Activated T-cell treated with anti-CD3 and anti-CD28 coated beads, Interleukin-2, amount 50 U/mL, for 24 hours (primary cell): ENCODE measurements at regions not wholly inside any gene's neighbourhood (a gene's known extent, or its start where the extent isn't known, plus 50 kb on each side); places are given as distances from the start of the nearest gene placed in this dataset.

ENCODE experiments used
- DNase-seq: peaks from one replicate; pipeline ENCODE4 v3.0.0-alpha.2; 2020
- H3K27ac Mint-ChIP-seq: 2 replicates; pipeline ENCODE4 v1.8.0; 2020; ENCODE audit warnings: mild to moderate bottlenecking, mixed read lengths
- H3K27me3 Mint-ChIP-seq: 2 replicates; pipeline ENCODE4 v1.8.0; 2020; ENCODE audit warnings: mixed read lengths
- H3K36me3 Mint-ChIP-seq: 2 replicates; pipeline ENCODE4 v1.8.0; 2020; ENCODE audit warnings: low read depth, mixed read lengths
- H3K4me1 Mint-ChIP-seq: 2 replicates; pipeline ENCODE4 v1.8.0; 2020; ENCODE audit warnings: low read depth, mixed read lengths
- H3K4me3 Mint-ChIP-seq: 2 replicates; pipeline ENCODE4 v1.8.0; 2020; ENCODE audit warnings: mild to moderate bottlenecking, moderate library complexity, mixed read lengths
- H3K9me3 Mint-ChIP-seq: 2 replicates; pipeline ENCODE4 v1.8.0; 2020; ENCODE audit warnings: mixed read lengths

DNA sequence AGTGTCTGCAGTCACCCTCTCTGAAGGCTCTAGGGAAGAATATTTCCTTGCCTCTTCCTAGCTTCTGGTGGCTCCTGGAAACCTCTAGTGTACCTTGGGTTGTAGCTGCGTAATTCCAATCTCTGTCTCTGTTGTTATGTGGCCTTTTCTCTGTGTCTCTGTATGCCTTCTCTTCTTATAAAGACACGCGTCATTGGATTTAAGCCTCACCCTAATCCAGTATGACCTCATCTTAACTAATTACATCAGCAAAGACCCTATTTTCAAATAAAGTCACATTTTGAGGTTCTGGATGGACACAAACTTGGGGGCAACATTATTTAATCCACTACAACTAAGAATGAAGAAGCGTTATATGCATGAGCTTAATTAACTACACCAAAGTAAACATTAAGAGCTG is 111.4 kb upstream of the ZNF184 start:
- DNase-seq: no peak
- no peak overlapping the region for H3K27ac Mint-ChIP-seq
- peaks cover 3% of the 10 kb centered on the region for H3K4me1 Mint-ChIP-seq
- peaks cover 4% of the 10 kb centered on the region for H3K9me3 Mint-ChIP-seq
- H3K4me3 Mint-ChIP-seq: no peak overlapping the region
- H3K27me3 Mint-ChIP-seq: peaks cover 86% of the 10 kb centered on the region
- no peaks in the 10 kb centered on the region for H3K36me3 Mint-ChIP-seq

GRCh38 chr6:27582928-27583725 is 110.2 kb upstream of the ZNF184 start:
- peak; percentile 70 for DNase-seq
- Mint-ChIP-seq H3K4me3 (peak overlapping the region; percentile 38), H3K9me3 (peaks cover 4% of the 10 kb centered on the region), H3K27me3 (peaks cover 89% of the 10 kb centered on the region), H3K4me1 (peaks cover 3% of the 10 kb centered on the region), H3K27ac (peak overlapping the region; percentile 96), H3K36me3 (no peaks in the 10 kb centered on the region)

- no peak overlapping the region for H3K4me3 Mint-ChIP-seq
- H3K9me3 Mint-ChIP-seq: peaks cover 4% of the 10 kb centered on the region
- no peak for DNase-seq
- H3K36me3 Mint-ChIP-seq: no peaks in the 10 kb centered on the region
- peaks cover 3% of the 10 kb centered on the region for H3K4me1 Mint-ChIP-seq
- no peak overlapping the region for H3K27ac Mint-ChIP-seq
- H3K27me3 Mint-ChIP-seq: peaks cover 83% of the 10 kb centered on the region
These were observed 107.1 kb upstream of the ZNF184 start for GRCh38 chr6:27579973-27580372.

- H3K4me3 Mint-ChIP-seq: no peak overlapping the region
- no peaks in the 10 kb centered on the region for H3K36me3 Mint-ChIP-seq
- DNase-seq: no peak
- H3K27me3 Mint-ChIP-seq: peaks cover 80% of the 10 kb centered on the region
- H3K27ac Mint-ChIP-seq: no peak overlapping the region
- H3K4me1 Mint-ChIP-seq: no peaks in the 10 kb centered on the region
- peaks cover 4% of the 10 kb centered on the region for H3K9me3 Mint-ChIP-seq
These were observed 105.0 kb upstream of the ZNF184 start for GRCh38 chr6:27577922-27578321.

DNA sequence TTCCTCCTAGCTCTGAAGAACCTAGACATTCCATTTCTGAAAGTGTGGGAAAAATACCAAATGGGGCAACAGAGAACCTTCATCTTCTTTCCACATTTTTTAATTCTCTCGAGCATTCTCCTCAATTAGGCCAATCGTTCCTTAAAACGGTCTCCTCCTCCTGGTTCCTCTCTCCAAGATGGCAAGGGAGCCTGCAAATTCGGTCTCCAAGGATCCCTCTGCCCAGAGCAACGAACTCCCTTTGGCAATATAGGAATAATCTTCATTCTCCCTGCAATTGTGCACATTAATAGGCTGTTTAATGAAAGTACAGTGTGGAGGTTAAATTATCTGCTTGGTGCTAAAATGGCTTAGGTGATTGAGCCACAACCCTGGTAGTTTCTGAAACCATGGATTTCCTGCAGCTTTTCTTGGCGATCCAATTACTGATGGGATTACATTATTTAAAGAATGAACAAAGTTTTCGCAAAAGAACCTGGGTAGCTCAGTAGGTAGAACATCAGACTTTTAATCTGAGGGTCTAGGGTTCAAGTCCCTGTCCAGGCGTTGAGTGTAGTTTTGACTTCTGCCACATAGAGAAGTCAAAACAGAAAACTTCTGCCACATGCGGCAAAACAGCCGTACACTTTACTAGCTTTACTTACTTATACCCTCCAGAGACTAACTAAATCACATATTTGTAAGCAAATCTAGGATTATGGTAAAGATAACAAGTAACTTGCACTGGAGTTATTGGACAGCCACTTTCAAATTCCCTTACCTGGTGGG is 102.9 kb upstream of the ZNF184 start:
- Mint-ChIP-seq H3K27me3 (peaks cover 70% of the 10 kb centered on the region), H3K4me1 (no peaks in the 10 kb centered on the region), H3K4me3 (no peak overlapping the region), H3K36me3 (no peaks in the 10 kb centered on the region), H3K27ac (no peak overlapping the region), H3K9me3 (no peaks in the 10 kb centered on the region)
- no peak for DNase-seq

DNA sequence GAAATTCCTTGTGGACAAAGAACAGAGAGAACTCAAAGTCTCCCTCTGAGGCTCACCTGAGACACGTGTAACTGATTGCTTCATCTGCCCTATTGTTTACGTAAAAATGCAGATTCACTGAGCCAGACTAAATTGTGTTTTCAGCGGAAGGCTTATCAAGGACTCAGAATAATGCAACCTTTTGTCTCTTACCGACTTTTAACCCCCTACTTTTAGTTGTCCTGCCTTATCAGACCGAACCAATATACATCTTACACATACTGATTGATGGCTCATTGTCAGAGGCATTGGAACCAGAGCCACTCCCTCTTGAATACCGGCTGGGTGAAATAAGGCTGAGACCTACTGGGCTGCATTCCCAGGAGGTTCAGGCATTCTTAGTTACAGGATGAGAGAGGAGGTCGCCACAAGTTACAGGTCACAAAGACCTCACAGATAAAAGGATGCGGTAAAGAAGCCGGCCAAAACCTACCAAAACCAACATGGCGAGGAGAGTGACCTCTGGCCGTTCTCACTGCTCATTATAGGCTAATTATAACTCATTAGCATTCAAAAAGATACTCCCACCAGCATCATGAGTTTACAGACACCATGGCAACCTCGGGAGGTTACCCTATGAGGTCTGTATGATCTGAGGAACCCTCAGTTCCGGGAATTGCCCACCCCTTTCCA is 95.5 kb upstream of the ZNF184 start:
- Mint-ChIP-seq H3K27ac (no peak overlapping the region), H3K9me3 (no peaks in the 10 kb centered on the region), H3K27me3 (peaks cover 73% of the 10 kb centered on the region), H3K36me3 (no peaks in the 10 kb centered on the region), H3K4me1 (peaks cover 10% of the 10 kb centered on the region), H3K4me3 (no peak overlapping the region)
- no peak for DNase-seq

DNA sequence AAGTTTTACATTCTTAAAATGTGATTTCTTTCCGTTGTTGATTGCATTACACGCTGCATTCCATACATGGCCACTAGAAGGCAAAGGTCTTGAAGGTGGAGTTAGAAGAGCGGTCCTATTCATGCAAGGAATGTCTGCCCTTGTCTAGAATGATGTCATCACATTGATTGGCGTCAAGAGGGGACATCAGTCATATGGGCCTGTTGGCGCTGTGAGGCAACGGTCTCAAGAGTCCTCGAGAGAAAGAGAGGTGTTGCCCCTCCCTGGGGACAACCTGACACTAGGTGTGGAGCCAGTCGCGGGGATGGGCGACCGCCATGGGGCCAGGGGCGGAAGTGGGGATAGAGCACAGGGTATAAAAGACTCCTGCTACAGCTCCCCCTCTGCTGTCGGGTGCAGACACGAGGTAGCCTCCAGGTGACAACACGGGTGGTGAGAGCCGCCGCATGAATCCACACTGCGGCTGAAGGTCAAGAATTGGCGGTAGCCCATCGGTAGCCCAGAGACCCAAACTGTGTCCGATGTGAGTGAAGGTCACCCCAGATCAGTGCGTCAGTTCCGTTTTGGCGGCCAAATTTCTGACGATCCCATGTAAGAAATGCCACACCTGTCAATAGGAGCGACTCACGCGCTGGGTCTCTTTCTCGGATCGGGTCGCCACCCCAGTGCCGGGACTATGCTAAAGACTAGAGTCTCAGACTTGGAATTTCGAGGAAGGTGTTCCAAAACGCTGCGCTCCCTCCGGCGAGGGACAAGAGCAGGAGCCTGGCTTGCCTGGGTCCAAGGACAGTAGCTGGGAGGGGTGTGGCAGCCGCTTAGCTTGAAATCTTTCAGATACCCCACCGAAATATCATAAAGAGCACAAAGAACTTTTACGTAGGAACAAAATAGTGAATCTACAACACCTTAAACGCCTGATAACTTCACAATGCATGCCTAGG is 93.2 kb upstream of the ZNF184 start:
- no peak overlapping the region for H3K27ac Mint-ChIP-seq
- no peaks in the 10 kb centered on the region for H3K9me3 Mint-ChIP-seq
- peaks cover 81% of the 10 kb centered on the region for H3K27me3 Mint-ChIP-seq
- peak overlapping the region; percentile 25 for H3K4me3 Mint-ChIP-seq
- peaks cover 10% of the 10 kb centered on the region for H3K4me1 Mint-ChIP-seq
- DNase-seq: no peak
- no peaks in the 10 kb centered on the region for H3K36me3 Mint-ChIP-seq

DNA sequence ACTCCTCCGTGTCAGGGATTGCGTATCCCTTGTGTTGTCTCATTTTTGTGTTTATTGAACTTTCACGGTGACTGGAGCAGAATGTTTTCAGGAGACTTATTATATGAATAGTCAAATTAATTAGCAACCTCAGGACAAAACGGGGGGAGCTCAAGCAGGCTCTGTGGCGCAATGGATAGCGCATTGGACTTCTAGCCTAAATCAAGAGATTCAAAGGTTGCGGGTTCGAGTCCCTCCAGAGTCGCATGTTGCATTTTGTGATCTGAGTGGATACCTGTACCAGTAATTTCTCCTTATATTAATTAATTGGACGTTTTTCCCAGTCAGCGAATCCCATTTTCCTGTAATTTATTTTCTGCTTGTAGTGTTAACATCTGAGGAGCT is 89.1 kb upstream of the ZNF184 start:
- Mint-ChIP-seq H3K36me3 (no peaks in the 10 kb centered on the region), H3K4me3 (no peak overlapping the region), H3K9me3 (peaks cover 4% of the 10 kb centered on the region), H3K27me3 (peaks cover 90% of the 10 kb centered on the region), H3K4me1 (peaks cover 19% of the 10 kb centered on the region), H3K27ac (no peak overlapping the region)
- no peak for DNase-seq

GRCh38 chr6:27558028-27558724 is 85.3 kb upstream of the ZNF184 start:
- peaks cover 87% of the 10 kb centered on the region for H3K27me3 Mint-ChIP-seq
- H3K4me3 Mint-ChIP-seq: peak overlapping the region; percentile 55
- H3K27ac Mint-ChIP-seq: no peak overlapping the region
- no peak for DNase-seq
- H3K36me3 Mint-ChIP-seq: no peaks in the 10 kb centered on the region
- H3K9me3 Mint-ChIP-seq: peaks cover 12% of the 10 kb centered on the region
- peaks cover 17% of the 10 kb centered on the region for H3K4me1 Mint-ChIP-seq

- Mint-ChIP-seq H3K9me3 (peaks cover 12% of the 10 kb centered on the region), H3K27me3 (peaks cover 87% of the 10 kb centered on the region), H3K27ac (no peak overlapping the region), H3K36me3 (no peaks in the 10 kb centered on the region), H3K4me1 (peaks cover 20% of the 10 kb centered on the region), H3K4me3 (no peak overlapping the region)
- no peak for DNase-seq
These were observed 83.5 kb upstream of the ZNF184 start for GRCh38 chr6:27556406-27556805.

DNA sequence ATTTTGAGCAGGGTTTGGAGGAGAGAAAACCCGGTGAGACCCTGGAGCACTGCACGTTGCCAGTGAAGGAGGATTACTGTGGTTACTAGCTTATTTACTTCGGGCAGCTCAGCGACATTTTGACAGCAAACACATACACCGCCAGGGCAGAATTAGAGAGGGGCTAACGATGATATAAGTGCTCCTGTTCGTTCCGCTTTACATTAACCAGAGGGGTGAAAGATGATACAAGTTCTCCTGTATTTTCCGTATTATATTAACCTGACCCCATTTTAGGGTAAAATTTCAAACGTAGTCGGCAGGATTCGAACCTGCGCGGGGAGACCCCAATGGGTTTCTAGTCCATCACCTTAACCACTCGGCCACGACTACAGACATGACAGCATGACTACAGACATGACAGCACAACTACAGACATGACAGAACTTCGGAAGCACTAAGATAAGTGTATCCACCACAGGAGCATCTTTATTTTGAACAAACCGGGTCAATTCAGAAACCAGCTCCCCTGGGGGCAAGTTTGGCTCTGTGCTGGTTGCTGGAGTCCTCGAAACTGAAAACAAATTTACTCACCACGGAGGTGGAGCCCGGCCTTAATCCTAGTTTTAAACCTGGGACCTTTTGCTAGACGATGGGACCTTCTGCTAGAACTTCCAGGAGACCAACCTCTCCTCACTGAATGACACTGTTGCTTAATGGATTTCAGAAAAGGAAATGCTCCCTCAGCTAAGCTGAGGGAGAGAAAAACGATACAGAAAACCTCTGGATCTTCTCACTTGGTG is 80.4 kb upstream of the ZNF184 start:
- peak; percentile 51 for DNase-seq
- Mint-ChIP-seq H3K27me3 (peaks cover 90% of the 10 kb centered on the region), H3K4me3 (peak overlapping the region; percentile 47), H3K36me3 (no peaks in the 10 kb centered on the region), H3K4me1 (peaks cover 16% of the 10 kb centered on the region), H3K9me3 (peaks cover 16% of the 10 kb centered on the region), H3K27ac (peak overlapping the region; percentile 94)

- Mint-ChIP-seq H3K27ac (no peak overlapping the region), H3K4me3 (no peak overlapping the region), H3K9me3 (peaks cover 13% of the 10 kb centered on the region), H3K4me1 (peaks cover 14% of the 10 kb centered on the region), H3K27me3 (peaks cover 90% of the 10 kb centered on the region), H3K36me3 (no peaks in the 10 kb centered on the region)
- no peak for DNase-seq
These were observed 78.7 kb upstream of the ZNF184 start for GRCh38 chr6:27551607-27552006.

DNA sequence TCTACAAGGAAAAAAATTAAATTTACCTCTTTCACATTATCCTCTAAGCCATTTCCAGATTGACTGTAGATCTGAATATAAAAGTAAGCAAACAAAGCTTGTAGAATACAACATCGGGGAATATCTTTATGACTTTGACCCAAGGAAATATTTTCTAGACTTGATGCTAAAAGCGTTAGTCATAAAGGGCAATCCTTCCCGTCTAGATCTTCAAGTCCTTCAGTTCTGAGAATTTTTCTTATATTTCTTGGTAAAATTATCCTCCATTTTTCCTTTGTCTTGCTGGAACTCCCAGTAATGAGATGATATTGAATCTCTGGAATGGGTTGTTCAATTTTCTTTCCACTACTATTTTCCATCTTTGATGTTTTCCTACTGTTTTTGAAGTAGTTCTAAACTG is 77.8 kb upstream of the ZNF184 start:
- Mint-ChIP-seq H3K4me3 (no peak overlapping the region), H3K27me3 (peaks cover 90% of the 10 kb centered on the region), H3K9me3 (peaks cover 11% of the 10 kb centered on the region), H3K36me3 (no peaks in the 10 kb centered on the region), H3K27ac (no peak overlapping the region), H3K4me1 (peaks cover 16% of the 10 kb centered on the region)
- no peak for DNase-seq
